ENCODE measurements at regions not wholly inside any gene's neighbourhood (a gene's known extent, or its start where the extent isn't known, plus 50 kb on each side); places are given as distances from the start of the nearest gene placed in this dataset.

GRCh38 chr7:119270644-119271043 lies 1002.3 kb upstream of the KCND2 start:
- no peak for TF ChIP-seq POLR2AphosphoS5 (IDR thresholded peaks at IDR 0.05; ENCODE audit: low read depth, low read length)
- no peak for TF ChIP-seq POLR2A (IDR thresholded peaks at IDR 0.05; ENCODE audit: low read depth, low read length)
- TF ChIP-seq TAF1 (IDR thresholded peaks at IDR 0.05; ENCODE audit: borderline replicate concordance, low read depth, low read length), result no peak

Data from GM12892 (cell line).